OCI-LY3 (cell line): ENCODE measurements at regions not wholly inside any gene's neighbourhood (a gene's known extent, or its start where the extent isn't known, plus 50 kb on each side); places are given as distances from the start of the nearest gene placed in this dataset.

Experiments
- CTCF ChIP-seq: fragments of 200-600, 300-600 bp; sonication (generic); IDR thresholded peaks from 2 replicates; pipeline ENCODE4 v1.5.1; 2014; ENCODE audit warnings: antibody characterized with exemption, low read length, low read depth
- EZH2phosphoT487 ChIP-seq: fragments of 200-600 bp; shearing (Covaris generic); IDR thresholded peaks from 2 replicates; pipeline ENCODE4 v1.6.1; 2018; ENCODE audit warnings: antibody characterized with exemption, mixed run types, low read depth

- TF ChIP-seq CTCF (no peak), EZH2phosphoT487 (no peak)
Measured at GRCh38 chr18:22639026-22639463, 221.3 kb upstream of the CTAGE1 start.
